Liver (tissue), 8 donors: ENCODE measurements at regions not wholly inside any gene's neighbourhood (a gene's known extent, or its start where the extent isn't known, plus 50 kb on each side); places are given as distances from the start of the nearest gene placed in this dataset.

Experiments
- DNase-seq: peaks from one replicate; pipeline ENCODE4 v3.0.0-alpha.2; 2017; ENCODE audit warnings: low spot score
- H3K27ac ChIP-seq, 2 donors: one replicate each; pipeline ENCODE4 v1.7.0; 2013; ENCODE audit warnings: inconsistent platforms in 2 of 2, low read length in 2 of 2, control low read depth in 1 of 2, low read depth in 1 of 2, mild to moderate bottlenecking in 1 of 2
- H3K27me3 ChIP-seq, 4 donors: one replicate each; pipeline versions ENCODE4 v1.6.1 to v1.7.0; 2013; ENCODE audit warnings: low read length in 3 of 4, inconsistent platforms in 1 of 4, mild to moderate bottlenecking in 1 of 4, moderate library complexity in 1 of 4; ENCODE audit not compliant: control insufficient read depth in 4 of 4, insufficient read depth in 4 of 4
- H3K36me3 ChIP-seq, 4 donors: one replicate each; pipeline versions ENCODE4 v1.6.1 to v1.7.0; 2013; ENCODE audit warnings: low read length in 3 of 4, mild to moderate bottlenecking in 3 of 4, low read depth in 1 of 4, moderate library complexity in 1 of 4; ENCODE audit not compliant: control insufficient read depth in 4 of 4, insufficient read depth in 3 of 4
- H3K4me1 ChIP-seq, 4 donors: one replicate each; pipeline versions ENCODE4 v1.6.1 to v1.7.0; 2013; ENCODE audit warnings: low read length in 3 of 4, mild to moderate bottlenecking in 3 of 4, moderate library complexity in 1 of 4; ENCODE audit not compliant: control insufficient read depth in 4 of 4, insufficient read depth in 4 of 4
- H3K4me3 ChIP-seq, 3 donors: one replicate each; pipeline versions ENCODE4 v1.6.1 to v1.7.0; 2013; ENCODE audit warnings: low read length in 3 of 3, control low read depth in 1 of 3, low read depth in 1 of 3, mild to moderate bottlenecking in 1 of 3
- H3K9ac ChIP-seq, 2 donors: one replicate each; pipeline ENCODE4 v1.7.0; 2013; ENCODE audit warnings: low read length in 2 of 2, mild to moderate bottlenecking in 2 of 2, moderate library complexity in 2 of 2, control low read depth in 1 of 2, low read depth in 1 of 2
- H3K9me3 ChIP-seq, 4 donors: one replicate each; pipeline versions ENCODE4 v1.6.1 to v1.7.0; 2013; ENCODE audit warnings: low read length in 3 of 4; ENCODE audit not compliant: control insufficient read depth in 4 of 4
- ATF3 ChIP-seq: IDR thresholded peaks from 2 replicates; pipeline ENCODE4 v1.6.1; 2016; ENCODE audit warnings: antibody characterized with exemption
- CTCF ChIP-seq: fragments of 150-350 bp; IDR thresholded peaks from 2 replicates; pipeline ENCODE4 v1.5.1; 2017; ENCODE audit warnings: improper control_type of control experiment, low read depth, low read length; ENCODE audit not compliant: missing input control
- EGR1 ChIP-seq, 2 donors: IDR thresholded peaks; 2 replicates each; pipeline ENCODE4 v1.6.1; 2016 to 2018; ENCODE audit warnings: antibody characterized with exemption in 2 of 2, low read depth in 2 of 2
- FOXA1 ChIP-seq: IDR thresholded peaks from 2 replicates; pipeline ENCODE4 v1.6.1; 2016; ENCODE audit warnings: antibody characterized with exemption
- FOXA2 ChIP-seq: IDR thresholded peaks from 2 replicates; pipeline ENCODE4 v1.6.1; 2016; ENCODE audit warnings: antibody characterized with exemption
- GABPA ChIP-seq, 2 donors: IDR thresholded peaks in 1 of 2; conservative IDR thresholded peaks in 1 of 2; 2 replicates each; pipeline ENCODE4 v1.6.1; 2016; ENCODE audit warnings: antibody characterized with exemption in 2 of 2, mild to moderate bottlenecking in 1 of 2, moderate library complexity in 1 of 2
- HNF4A ChIP-seq, 2 donors: conservative IDR thresholded peaks; 2 replicates each; pipeline ENCODE4 v1.6.1; 2016; ENCODE audit warnings: antibody characterized with exemption in 2 of 2, mild to moderate bottlenecking in 2 of 2
- HNF4G ChIP-seq: IDR thresholded peaks from 2 replicates; pipeline ENCODE4 v1.6.1; 2016; ENCODE audit warnings: antibody characterized with exemption
- JUND ChIP-seq, 2 donors: IDR thresholded peaks; 2 replicates each; pipeline ENCODE4 v1.6.1; 2016; ENCODE audit warnings: antibody characterized with exemption in 2 of 2
- MAX ChIP-seq: IDR thresholded peaks from 2 replicates; pipeline ENCODE4 v1.6.1; 2016; ENCODE audit warnings: antibody characterized with exemption
- NR2F2 ChIP-seq: IDR thresholded peaks from 2 replicates; pipeline ENCODE4 v1.6.1; 2016; ENCODE audit warnings: antibody characterized with exemption
- RAD21 ChIP-seq, 2 donors: IDR thresholded peaks; 2 replicates each; pipeline ENCODE4 v1.6.1; 2016; ENCODE audit warnings: antibody characterized with exemption in 2 of 2, mild to moderate bottlenecking in 2 of 2
- REST ChIP-seq: IDR thresholded peaks from 2 replicates; pipeline ENCODE4 v1.6.1; 2016; ENCODE audit warnings: antibody characterized with exemption, mild to moderate bottlenecking
- RXRA ChIP-seq, 2 donors: IDR thresholded peaks; 2 replicates each; pipeline ENCODE4 v1.6.1; 2017 to 2018; ENCODE audit warnings: antibody characterized with exemption in 2 of 2, mild to moderate bottlenecking in 1 of 2
- SP1 ChIP-seq: IDR thresholded peaks from 2 replicates; pipeline ENCODE4 v1.6.1; 2018; ENCODE audit warnings: antibody characterized with exemption, mild to moderate bottlenecking
- TAF1 ChIP-seq: conservative IDR thresholded peaks from 2 replicates; pipeline ENCODE4 v1.6.1; 2016; ENCODE audit warnings: antibody characterized with exemption, mild to moderate bottlenecking
- ZBTB33 ChIP-seq: IDR thresholded peaks from 2 replicates; pipeline ENCODE4 v1.6.1; 2016; ENCODE audit warnings: antibody characterized with exemption
- WGBS: extraction: QIAGEN DNeasy Blood & Tissue Kit; methylation state at CpG from one replicate; pipeline ENCODE4 v1.1.7; 2013; 5-methylcytosine and 5-hydroxymethylcytosine counted together
- donor health status: healthy.
- donor health status: healthy.
- donor health status: healthy.
- donor health status: healthy.
- donor health status: healthy.

GRCh38 chr2:66275984-66276383 lies 158.9 kb upstream of the MEIS1 start:
- H3K27ac ChIP-seq, result no peak overlapping the region
- H3K9ac ChIP-seq, result no peak overlapping the region
- no peaks in the 10 kb centered on the region for H3K4me1 ChIP-seq
- WGBS, result 71% methylated on average over 1 of the region's 1 CpG
- H3K36me3 ChIP-seq, result no peaks in the 10 kb centered on the region
- H3K9me3 ChIP-seq, result no peaks in the 10 kb centered on the region
- TF ChIP-seq RXRA (IDR thresholded peaks at IDR 0.05), result no peak
- TF ChIP-seq HNF4A (conservative IDR thresholded peaks at IDR 0.05), result no peak
- no peak for TF ChIP-seq MAX
- TF ChIP-seq CTCF, result no peak
- TF ChIP-seq TAF1, result no peak
- no peak for TF ChIP-seq FOXA2
- no peak for TF ChIP-seq HNF4G
- no peak for TF ChIP-seq GABPA (IDR thresholded peaks at IDR 0.05 in 1 of 2, conservative IDR thresholded peaks at IDR 0.05 in 1 of 2)
- no peak for TF ChIP-seq EGR1 (IDR thresholded peaks at IDR 0.05; ENCODE audit: low read depth in 2 of 2)
- no peak for TF ChIP-seq NR2F2
- TF ChIP-seq JUND (IDR thresholded peaks at IDR 0.05), result no peak
- no peak for TF ChIP-seq FOXA1
- TF ChIP-seq ATF3, result no peak
- TF ChIP-seq REST, result no peak
- TF ChIP-seq SP1, result no peak
- no peak for TF ChIP-seq RAD21 (IDR thresholded peaks at IDR 0.05)
- TF ChIP-seq ZBTB33, result no peak
- H3K4me3 ChIP-seq, result no peak overlapping the region
- no peak for DNase-seq
- peaks cover 0 to 11% (median 0%) of the 10 kb centered on the region in 4 donors for H3K27me3 ChIP-seq

GRCh38 chr2:66273933-66274490 lies 160.9 kb upstream of the MEIS1 start:
- Histone ChIP-seq H3K9me3 (no peaks in the 10 kb centered on the region), H3K27me3 (peaks cover 0 to 11% (median 0%) of the 10 kb centered on the region in 4 donors), H3K36me3 (no peaks in the 10 kb centered on the region), H3K9ac (no peak overlapping the region), H3K4me3 (no peak overlapping the region), H3K27ac (no peak overlapping the region), H3K4me1 (no peaks in the 10 kb centered on the region)
- no peak for DNase-seq
- 65% methylated on average over 4 of the region's 4 CpGs for WGBS
- TF ChIP-seq REST (no peak), HNF4G (no peak), CTCF (no peak), FOXA2 (no peak), ATF3 (no peak), EGR1 (IDR thresholded peaks at IDR 0.05; ENCODE audit: low read depth in 2 of 2) (no peak), MAX (no peak), RXRA (IDR thresholded peaks at IDR 0.05) (no peak), SP1 (no peak), HNF4A (conservative IDR thresholded peaks at IDR 0.05) (no peak)
